ENCODE measurements at regions not wholly inside any gene's neighbourhood (a gene's known extent, or its start where the extent isn't known, plus 50 kb on each side); places are given as distances from the start of the nearest gene placed in this dataset.

GRCh38 chr4:24736066-24736465 lies 59.3 kb upstream of the SOD3 start:
- H3K79me2 ChIP-seq (ENCODE audit: low read length): no peaks in the 10 kb centered on the region
- DNase-seq (peak; percentile 26), ATAC-seq (no peak)
- ChIA-PET POLR2A (ENCODE audit: unreplicated experiment) (no interaction called here), CTCF (no interaction called here)
- H3K4me3 ChIP-seq (ENCODE audit: low read length): no peak overlapping the region
- no TSS peak for BruUV-seq (replicated peaks)
- H3F3A ChIP-seq (ENCODE audit: low read length, unreplicated experiment): no peaks in the 10 kb centered on the region
- no peak overlapping the region for H3K4me2 ChIP-seq (ENCODE audit: low read length)
- H3K9me3 ChIP-seq (ENCODE audit: low read length): no peaks in the 10 kb centered on the region
- intact Hi-C loops (cut with micrococcal nuclease): no loop called here
- no peaks in the 10 kb centered on the region for H3K36me3 ChIP-seq (ENCODE audit: low read depth, low read length)
- H2AFZ ChIP-seq (ENCODE audit: low read length): no peak overlapping the region
- H3K4me1 ChIP-seq (ENCODE audit: insufficient read depth, low read length): no peaks in the 10 kb centered on the region
- no peaks in the 10 kb centered on the region for H3K9me2 ChIP-seq (replicated peaks; ENCODE audit: low read length)
- no peaks in the 10 kb centered on the region for H3K27me3 ChIP-seq (ENCODE audit: low read length)
- H3K9ac ChIP-seq (ENCODE audit: low read length): no peak overlapping the region
- H4K20me1 ChIP-seq (ENCODE audit: low read length): no peaks in the 10 kb centered on the region
- H3K27ac ChIP-seq (ENCODE audit: low read length): no peak overlapping the region
- no peak for TF ChIP-seq EZH2 (IDR thresholded peaks at IDR 0.05; ENCODE audit: low read length, unreplicated experiment)
- TF ChIP-seq, protein P1, sequence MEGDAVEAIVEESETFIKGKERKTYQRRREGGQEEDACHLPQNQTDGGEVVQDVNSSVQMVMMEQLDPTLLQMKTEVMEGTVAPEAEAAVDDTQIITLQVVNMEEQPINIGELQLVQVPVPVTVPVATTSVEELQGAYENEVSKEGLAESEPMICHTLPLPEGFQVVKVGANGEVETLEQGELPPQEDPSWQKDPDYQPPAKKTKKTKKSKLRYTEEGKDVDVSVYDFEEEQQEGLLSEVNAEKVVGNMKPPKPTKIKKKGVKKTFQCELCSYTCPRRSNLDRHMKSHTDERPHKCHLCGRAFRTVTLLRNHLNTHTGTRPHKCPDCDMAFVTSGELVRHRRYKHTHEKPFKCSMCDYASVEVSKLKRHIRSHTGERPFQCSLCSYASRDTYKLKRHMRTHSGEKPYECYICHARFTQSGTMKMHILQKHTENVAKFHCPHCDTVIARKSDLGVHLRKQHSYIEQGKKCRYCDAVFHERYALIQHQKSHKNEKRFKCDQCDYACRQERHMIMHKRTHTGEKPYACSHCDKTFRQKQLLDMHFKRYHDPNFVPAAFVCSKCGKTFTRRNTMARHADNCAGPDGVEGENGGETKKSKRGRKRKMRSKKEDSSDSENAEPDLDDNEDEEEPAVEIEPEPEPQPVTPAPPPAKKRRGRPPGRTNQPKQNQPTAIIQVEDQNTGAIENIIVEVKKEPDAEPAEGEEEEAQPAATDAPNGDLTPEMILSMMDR (conservative IDR thresholded peaks at IDR 0.05; ENCODE audit: low read depth, low read length): peak; percentile 54

DNA sequence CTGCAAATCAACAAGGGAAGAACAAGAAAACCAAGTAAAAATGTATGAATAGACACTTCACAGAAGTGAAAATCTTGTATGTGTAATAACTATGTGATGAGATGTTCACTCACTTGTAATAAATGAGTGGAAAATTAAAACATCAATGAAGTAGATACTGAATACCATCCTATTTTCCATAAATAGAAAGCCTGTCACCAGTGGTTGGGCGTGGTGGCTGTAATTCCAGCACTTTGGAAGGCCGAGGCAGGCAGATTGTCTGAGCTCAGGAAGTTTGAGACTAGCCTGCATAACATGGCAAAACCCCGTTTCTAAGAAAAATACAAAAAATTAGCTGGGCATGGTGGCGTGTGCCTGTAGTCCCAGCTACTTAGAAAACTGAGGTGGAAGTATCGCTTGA lies 53.5 kb upstream of the SOD3 start:
- no peak overlapping the region for H2AFZ ChIP-seq (ENCODE audit: low read length)
- ChIA-PET POLR2A (ENCODE audit: unreplicated experiment) (no interaction called here), CTCF (no interaction called here)
- no peak overlapping the region for H3K4me2 ChIP-seq (ENCODE audit: low read length)
- no peaks in the 10 kb centered on the region for H3K9me2 ChIP-seq (replicated peaks; ENCODE audit: low read length)
- TF ChIP-seq, protein P1 (conservative IDR thresholded peaks at IDR 0.05; ENCODE audit: low read depth, low read length): no peak
- no peak for TF ChIP-seq EZH2phosphoT487 (IDR thresholded peaks at IDR 0.05; ENCODE audit: borderline replicate concordance, low read length)
- no peak for TF ChIP-seq EZH2 (IDR thresholded peaks at IDR 0.05; ENCODE audit: low read length, unreplicated experiment)
- peaks cover 4% of the 10 kb centered on the region for H3K4me1 ChIP-seq (ENCODE audit: insufficient read depth, low read length)
- no peak overlapping the region for H3K9ac ChIP-seq (ENCODE audit: low read length)
- no peak overlapping the region for H3K4me3 ChIP-seq (ENCODE audit: low read length)
- H3K36me3 ChIP-seq (ENCODE audit: low read depth, low read length): no peaks in the 10 kb centered on the region
- DNase-seq: no peak
- no peak for ATAC-seq
- intact Hi-C loops (cut with micrococcal nuclease): no loop called here
- no peaks in the 10 kb centered on the region for H3K9me3 ChIP-seq (ENCODE audit: low read length)
- no peaks in the 10 kb centered on the region for H4K20me1 ChIP-seq (ENCODE audit: low read length)
- H3K79me2 ChIP-seq (ENCODE audit: low read length): no peaks in the 10 kb centered on the region
- H3F3A ChIP-seq (ENCODE audit: low read length, unreplicated experiment): no peaks in the 10 kb centered on the region
- BruUV-seq (replicated peaks): no TSS peak
- no peak overlapping the region for H3K27ac ChIP-seq (ENCODE audit: low read length)
- no peaks in the 10 kb centered on the region for H3K27me3 ChIP-seq (ENCODE audit: low read length)

DNA sequence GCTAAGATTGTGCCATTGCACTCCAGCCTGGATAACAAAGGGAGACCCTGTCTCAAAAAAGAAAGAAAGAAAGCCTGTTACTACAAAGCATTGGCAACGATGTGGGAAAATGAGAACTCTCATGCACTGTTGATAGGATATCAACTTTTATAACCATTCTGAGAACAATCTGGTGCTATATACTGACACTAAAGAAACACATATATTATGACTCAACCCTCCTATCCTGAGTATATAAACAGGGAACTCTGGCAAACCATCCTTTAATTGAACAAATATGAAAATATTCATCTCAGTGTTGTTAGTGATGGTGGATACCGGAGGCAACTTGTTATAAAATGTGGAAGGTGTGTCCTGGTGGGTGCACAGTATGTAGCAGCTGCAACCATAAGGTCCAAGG lies 53.0 kb upstream of the SOD3 start:
- intact Hi-C loops (cut with micrococcal nuclease): no loop called here
- Histone ChIP-seq H3K4me2 (ENCODE audit: low read length) (no peak overlapping the region), H3K9ac (ENCODE audit: low read length) (no peak overlapping the region), H3K9me3 (ENCODE audit: low read length) (no peaks in the 10 kb centered on the region), H3K27ac (ENCODE audit: low read length) (no peak overlapping the region), H3K79me2 (ENCODE audit: low read length) (no peaks in the 10 kb centered on the region), H3K36me3 (ENCODE audit: low read depth, low read length) (no peaks in the 10 kb centered on the region), H2AFZ (ENCODE audit: low read length) (no peak overlapping the region), H3K9me2 (replicated peaks; ENCODE audit: low read length) (no peaks in the 10 kb centered on the region), H3F3A (ENCODE audit: low read length, unreplicated experiment) (no peaks in the 10 kb centered on the region), H3K27me3 (ENCODE audit: low read length) (no peaks in the 10 kb centered on the region), H3K4me1 (ENCODE audit: insufficient read depth, low read length) (peaks cover 9% of the 10 kb centered on the region), H4K20me1 (ENCODE audit: low read length) (no peaks in the 10 kb centered on the region), H3K4me3 (ENCODE audit: low read length) (no peak overlapping the region)
- no TSS peak for BruUV-seq (replicated peaks)
- no peak for TF ChIP-seq EZH2 (IDR thresholded peaks at IDR 0.05; ENCODE audit: low read length, unreplicated experiment)
- no peak for TF ChIP-seq EZH2phosphoT487 (IDR thresholded peaks at IDR 0.05; ENCODE audit: borderline replicate concordance, low read length)
- TF ChIP-seq, protein P1 (conservative IDR thresholded peaks at IDR 0.05; ENCODE audit: low read depth, low read length): no peak
- ATAC-seq (peak; percentile 76), DNase-seq (no peak)
- CTCF ChIA-PET: no interaction called here
- POLR2A ChIA-PET (ENCODE audit: unreplicated experiment): no interaction called here

All from PC-3 (cell line).